AG10803 (cell line): ENCODE measurements at regions not wholly inside any gene's neighbourhood (a gene's known extent, or its start where the extent isn't known, plus 50 kb on each side); places are given as distances from the start of the nearest gene placed in this dataset.

Source experiments
- DNase-seq: peaks from one replicate; pipeline ENCODE4 v3.0.0; 2010; ENCODE audit warnings: low read depth
- H3K4me3 ChIP-seq: 2 replicates; pipeline ENCODE4 v1.5.1; 2011; ENCODE audit warnings: mild to moderate bottlenecking, low read length, control low read depth
- TF ChIP-seq, protein P1 (sequence below): conservative IDR thresholded peaks from 2 replicates; pipeline ENCODE4 v1.5.1; 2011; ENCODE audit warnings: mild to moderate bottlenecking, low read length, control low read depth, inconsistent platforms

DNA sequence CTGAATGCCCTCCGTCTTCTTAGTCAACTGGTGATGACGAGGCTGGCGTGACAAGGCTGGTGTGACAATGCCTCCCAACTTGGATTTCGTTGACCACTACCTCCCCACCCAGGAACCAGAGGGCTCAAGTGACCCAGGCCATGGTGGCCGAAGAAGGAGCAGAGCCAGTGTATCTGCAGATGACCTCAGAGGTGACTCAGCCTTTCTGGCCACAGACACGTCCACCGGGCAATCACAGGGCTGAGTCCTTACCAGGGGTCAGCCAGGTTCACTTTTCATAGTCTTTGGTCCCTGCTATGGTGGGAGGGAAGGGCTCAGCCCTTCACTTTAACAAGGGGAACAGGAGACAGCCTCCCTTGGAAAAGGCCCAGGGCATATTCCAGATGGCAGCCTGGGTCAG, 116.3 kb downstream of the MAF start:
- no peak overlapping the region for H3K4me3 ChIP-seq
- no peak for DNase-seq
- TF ChIP-seq, protein P1, sequence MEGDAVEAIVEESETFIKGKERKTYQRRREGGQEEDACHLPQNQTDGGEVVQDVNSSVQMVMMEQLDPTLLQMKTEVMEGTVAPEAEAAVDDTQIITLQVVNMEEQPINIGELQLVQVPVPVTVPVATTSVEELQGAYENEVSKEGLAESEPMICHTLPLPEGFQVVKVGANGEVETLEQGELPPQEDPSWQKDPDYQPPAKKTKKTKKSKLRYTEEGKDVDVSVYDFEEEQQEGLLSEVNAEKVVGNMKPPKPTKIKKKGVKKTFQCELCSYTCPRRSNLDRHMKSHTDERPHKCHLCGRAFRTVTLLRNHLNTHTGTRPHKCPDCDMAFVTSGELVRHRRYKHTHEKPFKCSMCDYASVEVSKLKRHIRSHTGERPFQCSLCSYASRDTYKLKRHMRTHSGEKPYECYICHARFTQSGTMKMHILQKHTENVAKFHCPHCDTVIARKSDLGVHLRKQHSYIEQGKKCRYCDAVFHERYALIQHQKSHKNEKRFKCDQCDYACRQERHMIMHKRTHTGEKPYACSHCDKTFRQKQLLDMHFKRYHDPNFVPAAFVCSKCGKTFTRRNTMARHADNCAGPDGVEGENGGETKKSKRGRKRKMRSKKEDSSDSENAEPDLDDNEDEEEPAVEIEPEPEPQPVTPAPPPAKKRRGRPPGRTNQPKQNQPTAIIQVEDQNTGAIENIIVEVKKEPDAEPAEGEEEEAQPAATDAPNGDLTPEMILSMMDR, result no peak

DNA sequence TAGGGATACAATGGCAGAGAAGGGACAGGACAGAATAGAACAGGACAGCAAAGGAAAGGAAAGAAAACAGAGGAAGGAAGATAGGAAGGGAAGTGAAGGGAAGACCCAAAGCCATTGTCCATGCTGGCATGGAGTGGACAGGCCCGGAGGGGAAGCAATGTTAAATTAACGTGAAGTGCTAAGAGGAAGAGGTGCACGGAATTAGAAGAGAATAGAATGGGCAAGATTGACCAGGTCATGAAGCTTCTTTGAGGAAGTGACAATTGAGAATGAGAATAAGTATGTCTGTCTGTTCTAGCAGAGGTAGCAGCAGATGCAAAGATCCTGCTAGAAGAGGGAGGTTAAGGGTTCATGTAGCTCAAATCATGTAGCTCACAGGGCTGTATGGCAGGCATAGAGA, 117.2 kb downstream of the MAF start:
- DNase-seq, result no peak
- TF ChIP-seq, protein P1, result no peak
- no peak overlapping the region for H3K4me3 ChIP-seq

- H3K4me3 ChIP-seq, result no peak overlapping the region
- DNase-seq, result no peak
Observed at GRCh38 chr16:79482011-79482410, 118.5 kb downstream of the MAF start.

GRCh38 chr16:79480929-79481328, 119.6 kb downstream of the MAF start:
- TF ChIP-seq, protein P1, result no peak
- DNase-seq, result no peak
- H3K4me3 ChIP-seq, result no peak overlapping the region

More at GRCh38 chr16:79482011-79482410, 118.5 kb downstream of the MAF start:
- TF ChIP-seq, protein P1, result no peak

DNA sequence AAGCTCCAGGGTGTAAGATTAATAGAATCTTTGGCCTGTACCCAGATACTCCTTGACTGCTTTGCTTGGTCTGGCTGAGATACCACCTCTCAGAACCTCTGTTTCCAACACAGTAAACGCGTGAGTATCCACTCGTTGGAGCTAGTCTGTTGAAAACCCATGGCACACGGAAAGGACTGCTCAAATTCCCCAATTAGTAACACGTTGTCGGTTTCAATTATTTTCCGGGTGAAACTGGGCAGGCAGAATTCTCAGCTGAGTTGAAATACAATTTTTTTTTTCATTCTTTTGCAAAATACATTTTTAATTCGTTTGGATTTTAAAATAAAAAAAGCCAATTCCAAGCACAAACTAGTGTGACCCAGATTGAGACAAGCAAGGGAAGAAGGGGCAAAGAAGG, 120.5 kb downstream of the MAF start:
- DNase-seq, result no peak
- TF ChIP-seq, protein P1, result no peak

GRCh38 chr16:79476580-79476979, 124.0 kb downstream of the MAF start:
- no peak for DNase-seq
- TF ChIP-seq, protein P1, result no peak
- no peak overlapping the region for H3K4me3 ChIP-seq

More for the DNA sequence above, 120.5 kb downstream of the MAF start:
- no peak overlapping the region for H3K4me3 ChIP-seq

- no peak overlapping the region for H3K4me3 ChIP-seq
- TF ChIP-seq, protein P1, result no peak
- no peak for DNase-seq
Observed at GRCh38 chr16:79475841-79476240, 124.7 kb downstream of the MAF start.
